RWPE1 (cell line): ENCODE measurements at regions not wholly inside any gene's neighbourhood (a gene's known extent, or its start where the extent isn't known, plus 50 kb on each side); places are given as distances from the start of the nearest gene placed in this dataset.

Experiments
- CTCF ChIA-PET: fragments of 350-600 bp; sonication (Branson Sonifier 250); formaldehyde crosslinking; extraction: SDS; loops from one replicate; lab custom pipeline; 2021; lab: Yijun Ruan, JAX
- POLR2A ChIA-PET: fragments of 400-600 bp; formaldehyde crosslinking; extraction: SDS; loops from one replicate; lab custom pipeline; 2020; ENCODE audit warnings: antibody characterized with exemption; ENCODE audit not compliant: low non-redundant PET; lab: Yijun Ruan, JAX
- DNase-seq: peaks from one replicate; pipeline ENCODE4 v3.0.0; 2012; ENCODE audit warnings: low spot score
- H3K27ac ChIP-seq: fragments of 450-650 bp; 2 replicates; pipeline ENCODE4 v1.5.1; 2017
- TF ChIP-seq, protein P1 (sequence below): fragments of 450-650 bp; conservative IDR thresholded peaks from 2 replicates; pipeline ENCODE4 v1.5.1; 2017; ENCODE audit warnings: low read depth, mild to moderate bottlenecking

DNA sequence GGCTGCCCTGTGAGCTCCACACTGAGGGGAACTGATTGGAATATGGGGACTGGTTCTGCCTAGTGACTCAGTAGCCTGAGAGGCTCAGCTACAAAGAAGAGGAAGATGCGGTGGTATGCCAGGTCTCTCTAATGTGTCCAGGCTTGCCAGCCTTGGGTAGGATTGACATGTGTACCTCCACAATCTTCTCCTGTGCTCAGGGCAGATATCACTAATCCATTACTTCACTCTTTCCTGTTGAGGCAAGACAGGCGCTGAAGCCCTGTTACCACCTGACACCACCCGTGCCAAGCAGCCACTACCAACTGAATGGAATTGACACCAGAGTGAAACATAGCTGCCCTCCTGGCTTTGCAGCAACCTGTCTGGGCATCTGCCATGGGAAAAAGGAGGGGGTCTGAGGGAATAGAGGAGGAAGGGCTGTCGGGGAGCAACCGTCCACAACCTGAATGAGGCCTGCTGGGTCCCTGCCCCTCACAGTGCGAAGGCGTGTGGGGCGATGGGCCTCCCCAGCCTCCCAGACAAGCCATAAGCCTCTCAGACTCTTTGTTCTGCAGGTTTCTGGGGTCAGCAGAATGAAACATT lies 114.7 kb upstream of the CXCL14 start:
- ChIA-PET POLR2A (no interaction called here), CTCF (interaction anchor here (0.5 to 1.2 kb wide), 3 partner anchors 19 to 222 kb away, joined by 3 to 5 read pairs (median 3); no protein-coding TSS in a partner anchor)
- H3K27ac ChIP-seq, result peak overlapping the region; percentile 75
- TF ChIP-seq, protein P1, sequence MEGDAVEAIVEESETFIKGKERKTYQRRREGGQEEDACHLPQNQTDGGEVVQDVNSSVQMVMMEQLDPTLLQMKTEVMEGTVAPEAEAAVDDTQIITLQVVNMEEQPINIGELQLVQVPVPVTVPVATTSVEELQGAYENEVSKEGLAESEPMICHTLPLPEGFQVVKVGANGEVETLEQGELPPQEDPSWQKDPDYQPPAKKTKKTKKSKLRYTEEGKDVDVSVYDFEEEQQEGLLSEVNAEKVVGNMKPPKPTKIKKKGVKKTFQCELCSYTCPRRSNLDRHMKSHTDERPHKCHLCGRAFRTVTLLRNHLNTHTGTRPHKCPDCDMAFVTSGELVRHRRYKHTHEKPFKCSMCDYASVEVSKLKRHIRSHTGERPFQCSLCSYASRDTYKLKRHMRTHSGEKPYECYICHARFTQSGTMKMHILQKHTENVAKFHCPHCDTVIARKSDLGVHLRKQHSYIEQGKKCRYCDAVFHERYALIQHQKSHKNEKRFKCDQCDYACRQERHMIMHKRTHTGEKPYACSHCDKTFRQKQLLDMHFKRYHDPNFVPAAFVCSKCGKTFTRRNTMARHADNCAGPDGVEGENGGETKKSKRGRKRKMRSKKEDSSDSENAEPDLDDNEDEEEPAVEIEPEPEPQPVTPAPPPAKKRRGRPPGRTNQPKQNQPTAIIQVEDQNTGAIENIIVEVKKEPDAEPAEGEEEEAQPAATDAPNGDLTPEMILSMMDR, result no peak
- DNase-seq, result peak; percentile 88

DNA sequence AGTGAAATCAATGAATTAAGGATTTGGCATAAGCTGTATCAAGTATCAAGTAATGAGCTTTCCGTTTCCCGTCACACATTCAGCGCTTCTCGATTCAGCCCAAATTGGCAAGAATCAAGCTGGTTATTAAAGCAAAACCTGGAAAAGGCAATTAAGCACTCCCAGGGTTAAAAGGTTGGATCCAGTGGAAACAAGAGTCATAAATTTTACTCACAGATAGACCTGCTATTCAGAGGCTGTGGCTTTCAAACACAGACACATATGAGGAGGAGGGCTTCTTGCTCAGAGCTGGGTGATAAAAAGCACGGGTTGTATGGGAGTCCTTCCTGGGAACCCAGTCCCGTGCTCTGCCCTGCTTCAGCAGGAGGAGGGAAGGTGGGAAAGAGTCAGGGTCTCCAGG lies 112.3 kb upstream of the CXCL14 start:
- POLR2A ChIA-PET, result no interaction called here
- no peak for DNase-seq
- CTCF ChIA-PET, result interaction anchor here (1.6 kb wide), 1 partner anchor 125 kb away, joined by 3 read pairs; no protein-coding TSS in a partner anchor
- TF ChIP-seq, protein P1, result no peak
- H3K27ac ChIP-seq, result no peak overlapping the region

DNA sequence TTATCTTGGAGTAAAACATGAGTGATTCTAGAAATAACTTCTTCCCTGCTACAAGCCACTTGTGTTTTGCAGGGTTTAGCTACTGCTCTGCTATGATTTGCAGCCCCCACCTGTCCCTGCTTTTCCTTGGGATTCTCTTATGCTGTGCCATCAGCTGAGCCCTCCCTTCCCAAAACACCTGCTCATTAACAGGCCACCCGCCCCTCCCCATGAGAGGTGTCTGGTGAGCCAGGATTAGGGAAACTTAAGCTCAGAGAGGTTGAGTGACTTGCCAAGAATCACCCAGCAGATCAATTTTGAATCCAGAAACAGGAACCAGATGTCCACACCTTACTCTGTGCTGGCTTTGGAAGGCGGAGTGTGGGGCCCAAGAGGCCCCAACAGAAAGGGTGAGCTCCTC lies 111.7 kb upstream of the CXCL14 start:
- CTCF ChIA-PET, result interaction anchor here (0.6 to 1.6 kb wide), 4 partner anchors 124 to 435 kb away, joined by 3 to 8 read pairs (median 3); no protein-coding TSS in a partner anchor
- DNase-seq, result no peak
- POLR2A ChIA-PET, result no interaction called here
- H3K27ac ChIP-seq, result no peak overlapping the region
- TF ChIP-seq, protein P1, result no peak

DNA sequence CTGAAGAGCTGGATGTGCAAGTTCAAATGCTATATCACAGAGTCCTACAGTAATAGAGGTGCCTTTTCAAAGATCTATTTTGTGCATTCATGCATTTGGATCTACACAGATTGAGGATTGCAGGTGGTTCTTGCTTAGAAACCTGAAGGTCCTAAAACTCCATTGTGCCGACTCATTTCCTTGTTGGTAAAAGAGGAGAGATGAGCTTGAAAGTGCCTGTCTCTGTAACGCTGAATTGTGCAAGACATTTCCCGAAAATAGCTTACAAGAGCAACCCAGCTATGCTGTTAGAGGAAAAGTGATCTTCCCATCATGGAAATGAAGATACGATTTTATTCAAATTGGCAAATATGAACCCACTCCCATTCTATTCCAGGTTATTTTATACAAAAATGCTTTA lies 110.7 kb upstream of the CXCL14 start:
- no peak overlapping the region for H3K27ac ChIP-seq
- POLR2A ChIA-PET, result no interaction called here
- TF ChIP-seq, protein P1, result no peak
- DNase-seq, result no peak
- CTCF ChIA-PET, result interaction anchor here (1.0 kb wide), 1 partner anchor 10 kb away, joined by 3 read pairs; no protein-coding TSS in a partner anchor

DNA sequence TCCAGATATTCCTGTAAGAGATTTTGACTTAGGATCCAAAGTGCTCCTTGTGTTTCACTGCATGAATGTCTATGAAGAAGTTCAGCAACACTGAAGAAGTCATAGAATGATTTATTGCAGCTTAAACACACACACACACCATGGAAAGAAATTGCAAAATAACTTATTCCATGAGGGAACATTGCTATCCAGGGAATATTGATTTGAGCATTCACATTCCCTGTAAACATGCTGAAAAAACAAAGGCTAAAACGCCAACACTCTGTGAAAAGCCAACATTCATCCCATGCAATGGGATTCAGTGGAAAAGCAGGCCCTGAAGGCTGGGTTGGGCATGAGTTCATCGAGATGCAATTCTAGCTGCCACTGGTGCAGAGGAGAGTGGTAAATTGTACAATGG lies 109.6 kb upstream of the CXCL14 start:
- ChIA-PET POLR2A (no interaction called here), CTCF (interaction anchor here (1.0 kb wide), 1 partner anchor 9 kb away, joined by 3 read pairs; no protein-coding TSS in a partner anchor)
- no peak for DNase-seq
- H3K27ac ChIP-seq, result no peak overlapping the region
- TF ChIP-seq, protein P1, result no peak

DNA sequence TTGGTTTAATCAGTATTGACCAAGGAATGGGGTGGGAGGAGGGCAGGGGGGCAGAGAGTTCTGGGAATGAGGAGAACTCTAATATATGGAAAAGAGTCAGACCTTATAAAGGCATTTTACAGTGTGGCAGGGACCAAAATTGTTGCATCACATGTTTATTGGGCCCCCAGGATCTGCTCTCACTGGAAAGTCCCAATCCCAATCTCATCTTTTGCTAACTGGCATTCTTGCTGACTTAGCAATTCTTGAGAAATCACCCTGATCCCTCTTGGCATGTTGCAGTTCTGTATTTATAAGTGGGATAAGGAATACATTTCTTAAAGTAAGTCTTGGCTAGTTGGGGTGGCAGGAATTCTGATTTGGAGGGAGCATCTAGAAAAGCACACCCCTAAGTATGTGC lies 104.4 kb upstream of the CXCL14 start:
- ChIA-PET CTCF (no interaction called here), POLR2A (no interaction called here)
- no peak for DNase-seq
- H3K27ac ChIP-seq, result no peak overlapping the region
- TF ChIP-seq, protein P1, result no peak
